ENCODE measurements at regions not wholly inside any gene's neighbourhood (a gene's known extent, or its start where the extent isn't known, plus 50 kb on each side); places are given as distances from the start of the nearest gene placed in this dataset.

DNA sequence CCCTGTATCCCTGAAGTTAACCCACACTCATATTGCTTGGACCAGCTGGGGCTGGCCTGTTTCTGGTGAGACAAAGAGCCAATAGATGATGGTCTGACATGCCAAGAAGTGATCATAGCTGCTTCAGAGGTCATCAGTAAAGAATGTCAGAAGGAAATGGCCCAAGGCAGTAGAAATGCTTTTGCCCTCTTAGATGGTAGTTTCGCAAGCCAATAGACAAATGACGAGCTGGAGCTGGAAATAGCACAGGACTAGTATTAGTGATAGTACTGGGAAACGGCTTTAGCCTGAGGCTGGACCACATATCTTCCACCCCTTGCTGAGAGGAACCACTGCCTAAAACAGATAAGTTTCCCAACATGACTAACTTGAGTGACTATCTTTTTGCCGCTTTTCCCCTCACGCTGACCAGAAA is 176.1 kb upstream of the THBS1 start:
- ATAC-seq (no peak), FAIRE-seq (no peak), DNase-seq (ENCODE audit: low spot score) (no peak)
- Histone ChIP-seq H2AFZ (ENCODE audit: low read length) (no peak overlapping the region), H3K4me3 (replicated peaks in 1 of 3; ENCODE audit: insufficient read depth in 1 of 3, low read depth in 2 of 3, low read length in 3 of 3) (no peak overlapping the region), H4K20me1 (ENCODE audit: insufficient read depth, low read length) (no peaks in the 10 kb centered on the region), H3K4me1 (ENCODE audit: insufficient read depth, low read length) (peaks cover 6% of the 10 kb centered on the region; the same call in 1 of the 2 replicates), H3K4me2 (ENCODE audit: low read depth, low read length) (no peak overlapping the region), H3K9ac (ENCODE audit: insufficient read depth, low read depth, low read length) (no peak overlapping the region), H3K36me3 (replicated peaks in 1 of 2; ENCODE audit: control insufficient read depth in 1 of 2, insufficient read depth in 2 of 2, low read length in 2 of 2) (no peaks in the 10 kb centered on the region), H3K79me2 (ENCODE audit: insufficient read depth, low read length) (no peaks in the 10 kb centered on the region), H3K27ac (ENCODE audit: extremely low read length, insufficient read depth, low read length) (no peak overlapping the region), H3K9me3 (ENCODE audit: low read length) (no peaks in the 10 kb centered on the region), H3K27me3 (ENCODE audit: control insufficient read depth in 1 of 2, insufficient read depth in 2 of 2, low read length in 2 of 2) (no peaks in the 10 kb centered on the region; a peak in 2 of 5 replicates)
- TF ChIP-seq, protein P1, sequence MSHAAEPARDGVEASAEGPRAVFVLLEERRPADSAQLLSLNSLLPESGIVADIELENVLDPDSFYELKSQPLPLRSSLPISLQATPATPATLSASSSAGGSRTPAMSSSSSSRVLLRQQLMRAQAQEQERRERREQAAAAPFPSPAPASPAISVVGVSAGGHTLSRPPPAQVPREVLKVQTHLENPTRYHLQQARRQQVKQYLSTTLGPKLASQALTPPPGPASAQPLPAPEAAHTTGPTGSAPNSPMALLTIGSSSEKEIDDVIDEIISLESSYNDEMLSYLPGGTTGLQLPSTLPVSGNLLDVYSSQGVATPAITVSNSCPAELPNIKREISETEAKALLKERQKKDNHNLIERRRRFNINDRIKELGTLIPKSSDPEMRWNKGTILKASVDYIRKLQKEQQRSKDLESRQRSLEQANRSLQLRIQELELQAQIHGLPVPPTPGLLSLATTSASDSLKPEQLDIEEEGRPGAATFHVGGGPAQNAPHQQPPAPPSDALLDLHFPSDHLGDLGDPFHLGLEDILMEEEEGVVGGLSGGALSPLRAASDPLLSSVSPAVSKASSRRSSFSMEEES (CRISPR knock-in tag; IDR thresholded peaks at IDR 0.05), result no peak
- TF ChIP-seq MLLT10 (CRISPR knock-in tag; IDR thresholded peaks at IDR 0.05) (no peak), NFE2L2 (IDR thresholded peaks at IDR 0.05; ENCODE audit: low read length) (no peak), ZBTB21 (CRISPR knock-in tag; IDR thresholded peaks at IDR 0.05) (no peak)
- POLR2A ChIA-PET, result no interaction called here
- WGBS (ENCODE audit: low lambda C conversion rate), result 46% methylated on average over 5 of the region's 5 CpGs
- intact Hi-C loops (cut with micrococcal nuclease; ENCODE audit: unreplicated experiment), result loop anchor here (5.0 kb wide), 1 partner anchor 42 kb away; no protein-coding TSS in a partner anchor
- no TSS peak for BruUV-seq (replicated peaks)
- CTCF ChIA-PET (ENCODE audit: low intra/inter-chr PET ratio, low total read pairs), result no interaction called here
- in situ Hi-C loops (cut with HindIII; ENCODE audit: extremely low pct_ligation_motif_present, low pct_unique_long_range_greater_than_20kb), result no loop called here

DNA sequence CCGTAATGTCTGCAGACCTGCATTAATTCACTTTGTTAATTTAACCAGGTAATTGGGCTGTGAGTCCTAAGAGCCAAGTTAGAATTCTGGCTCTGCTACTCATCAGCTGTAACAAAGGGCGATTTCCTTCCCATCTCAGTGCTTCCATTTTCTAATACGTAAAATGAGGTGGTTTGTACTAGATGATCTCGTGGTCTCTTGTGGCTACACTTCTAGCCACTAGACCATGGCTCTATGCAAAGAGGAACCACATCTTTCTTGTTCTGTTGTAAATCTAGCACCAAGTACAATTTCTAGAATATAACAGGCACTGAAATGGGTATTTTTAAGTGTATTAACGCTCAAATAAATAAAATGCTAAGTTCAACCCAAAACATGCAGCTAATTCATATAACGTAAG is 174.4 kb upstream of the THBS1 start:
- DNase-seq (ENCODE audit: low spot score), result no peak
- POLR2A ChIA-PET, result no interaction called here
- 46% methylated on average over 6 of the region's 6 CpGs for WGBS (ENCODE audit: low lambda C conversion rate)
- Histone ChIP-seq H2AFZ (ENCODE audit: low read length) (no peak overlapping the region), H3K4me3 (replicated peaks in 1 of 3; ENCODE audit: insufficient read depth in 1 of 3, low read depth in 2 of 3, low read length in 3 of 3) (no peak overlapping the region), H4K20me1 (ENCODE audit: insufficient read depth, low read length) (no peaks in the 10 kb centered on the region), H3K4me1 (ENCODE audit: insufficient read depth, low read length) (peaks cover 16% of the 10 kb centered on the region), H3K36me3 (replicated peaks in 1 of 2; ENCODE audit: control insufficient read depth in 1 of 2, insufficient read depth in 2 of 2, low read length in 2 of 2) (no peaks in the 10 kb centered on the region), H3K4me2 (ENCODE audit: low read depth, low read length) (no peak overlapping the region), H3K79me2 (ENCODE audit: insufficient read depth, low read length) (no peaks in the 10 kb centered on the region), H3K9me3 (ENCODE audit: low read length) (no peaks in the 10 kb centered on the region), H3K9ac (ENCODE audit: insufficient read depth, low read depth, low read length) (no peak overlapping the region), H3K27ac (ENCODE audit: extremely low read length, insufficient read depth, low read length) (no peak overlapping the region), H3K27me3 (ENCODE audit: control insufficient read depth in 1 of 2, insufficient read depth in 2 of 2, low read length in 2 of 2) (no peaks in the 10 kb centered on the region; a peak in 2 of 5 replicates)
- FAIRE-seq, result no peak
- intact Hi-C loops (cut with micrococcal nuclease; ENCODE audit: unreplicated experiment) (no loop called here), in situ Hi-C loops (cut with HindIII; ENCODE audit: extremely low pct_ligation_motif_present, low pct_unique_long_range_greater_than_20kb) (no loop called here)
- no TSS peak for BruUV-seq (replicated peaks)
- no peak for ATAC-seq
- CTCF ChIA-PET (ENCODE audit: low intra/inter-chr PET ratio, low total read pairs), result no interaction called here
- TF ChIP-seq SMAD1 (CRISPR knock-in tag; IDR thresholded peaks at IDR 0.05; ENCODE audit: borderline replicate concordance, low read depth), result no peak
- no peak for TF ChIP-seq PHF20 (CRISPR knock-in tag; IDR thresholded peaks at IDR 0.05)
- TF ChIP-seq GFI1 (CRISPR knock-in tag; IDR thresholded peaks at IDR 0.05; ENCODE audit: borderline replicate concordance), result no peak
- no peak for TF ChIP-seq ATAD3A (CRISPR knock-in tag; IDR thresholded peaks at IDR 0.05)
- TF ChIP-seq ZNF570 (CRISPR knock-in tag; IDR thresholded peaks at IDR 0.05; ENCODE audit: borderline replicate concordance), result no peak
- no peak for TF ChIP-seq ZBTB21 (CRISPR knock-in tag; IDR thresholded peaks at IDR 0.05)
- no peak for TF ChIP-seq ZNF850 (CRISPR knock-in tag; conservative IDR thresholded peaks at IDR 0.05)
- TF ChIP-seq ZNF235 (CRISPR knock-in tag; IDR thresholded peaks at IDR 0.05; ENCODE audit: borderline replicate concordance), result no peak
- TF ChIP-seq ZNF7 (CRISPR knock-in tag; IDR thresholded peaks at IDR 0.05), result no peak
- TF ChIP-seq RNF2 (conservative IDR thresholded peaks at IDR 0.05; ENCODE audit: low read depth), result no peak
- TF ChIP-seq ZNF121 (CRISPR knock-in tag; IDR thresholded peaks at IDR 0.05), result no peak
- TF ChIP-seq, protein P2, sequence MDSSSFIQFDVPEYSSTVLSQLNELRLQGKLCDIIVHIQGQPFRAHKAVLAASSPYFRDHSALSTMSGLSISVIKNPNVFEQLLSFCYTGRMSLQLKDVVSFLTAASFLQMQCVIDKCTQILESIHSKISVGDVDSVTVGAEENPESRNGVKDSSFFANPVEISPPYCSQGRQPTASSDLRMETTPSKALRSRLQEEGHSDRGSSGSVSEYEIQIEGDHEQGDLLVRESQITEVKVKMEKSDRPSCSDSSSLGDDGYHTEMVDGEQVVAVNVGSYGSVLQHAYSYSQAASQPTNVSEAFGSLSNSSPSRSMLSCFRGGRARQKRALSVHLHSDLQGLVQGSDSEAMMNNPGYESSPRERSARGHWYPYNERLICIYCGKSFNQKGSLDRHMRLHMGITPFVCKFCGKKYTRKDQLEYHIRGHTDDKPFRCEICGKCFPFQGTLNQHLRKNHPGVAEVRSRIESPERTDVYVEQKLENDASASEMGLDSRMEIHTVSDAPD (CRISPR knock-in tag; IDR thresholded peaks at IDR 0.05), result no peak
- no peak for TF ChIP-seq MYC (CRISPR knock-in tag; IDR thresholded peaks at IDR 0.05; ENCODE audit: borderline replicate concordance)
- TF ChIP-seq, protein P3, sequence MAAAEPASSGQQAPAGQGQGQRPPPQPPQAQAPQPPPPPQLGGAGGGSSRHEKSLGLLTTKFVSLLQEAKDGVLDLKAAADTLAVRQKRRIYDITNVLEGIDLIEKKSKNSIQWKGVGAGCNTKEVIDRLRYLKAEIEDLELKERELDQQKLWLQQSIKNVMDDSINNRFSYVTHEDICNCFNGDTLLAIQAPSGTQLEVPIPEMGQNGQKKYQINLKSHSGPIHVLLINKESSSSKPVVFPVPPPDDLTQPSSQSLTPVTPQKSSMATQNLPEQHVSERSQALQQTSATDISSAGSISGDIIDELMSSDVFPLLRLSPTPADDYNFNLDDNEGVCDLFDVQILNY (CRISPR knock-in tag; conservative IDR thresholded peaks at IDR 0.05), result no peak
